ENCODE measurements at regions not wholly inside any gene's neighbourhood (a gene's known extent, or its start where the extent isn't known, plus 50 kb on each side); places are given as distances from the start of the nearest gene placed in this dataset.

DNA sequence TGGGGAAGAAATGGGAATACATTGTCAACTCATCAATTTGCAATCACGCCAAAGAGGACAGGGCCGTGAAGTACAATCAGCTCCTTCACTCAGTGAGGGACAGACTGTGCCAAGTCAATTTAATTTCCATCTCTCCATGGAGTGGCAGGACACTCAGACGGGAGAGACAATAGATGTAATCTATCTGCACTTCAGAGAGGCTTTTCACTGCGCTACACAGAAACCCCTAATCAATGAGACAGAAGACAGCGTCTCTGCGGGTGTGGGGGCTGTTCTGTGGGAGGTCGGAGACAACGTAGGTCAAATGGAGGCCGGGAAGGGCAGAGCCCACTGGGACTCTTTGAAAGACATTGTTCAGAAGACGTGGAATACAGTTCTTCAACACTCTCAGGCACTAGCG lies 541.0 kb upstream of the ADARB2 start:
- TF ChIP-seq, protein P1, sequence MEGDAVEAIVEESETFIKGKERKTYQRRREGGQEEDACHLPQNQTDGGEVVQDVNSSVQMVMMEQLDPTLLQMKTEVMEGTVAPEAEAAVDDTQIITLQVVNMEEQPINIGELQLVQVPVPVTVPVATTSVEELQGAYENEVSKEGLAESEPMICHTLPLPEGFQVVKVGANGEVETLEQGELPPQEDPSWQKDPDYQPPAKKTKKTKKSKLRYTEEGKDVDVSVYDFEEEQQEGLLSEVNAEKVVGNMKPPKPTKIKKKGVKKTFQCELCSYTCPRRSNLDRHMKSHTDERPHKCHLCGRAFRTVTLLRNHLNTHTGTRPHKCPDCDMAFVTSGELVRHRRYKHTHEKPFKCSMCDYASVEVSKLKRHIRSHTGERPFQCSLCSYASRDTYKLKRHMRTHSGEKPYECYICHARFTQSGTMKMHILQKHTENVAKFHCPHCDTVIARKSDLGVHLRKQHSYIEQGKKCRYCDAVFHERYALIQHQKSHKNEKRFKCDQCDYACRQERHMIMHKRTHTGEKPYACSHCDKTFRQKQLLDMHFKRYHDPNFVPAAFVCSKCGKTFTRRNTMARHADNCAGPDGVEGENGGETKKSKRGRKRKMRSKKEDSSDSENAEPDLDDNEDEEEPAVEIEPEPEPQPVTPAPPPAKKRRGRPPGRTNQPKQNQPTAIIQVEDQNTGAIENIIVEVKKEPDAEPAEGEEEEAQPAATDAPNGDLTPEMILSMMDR (IDR thresholded peaks at IDR 0.05) = no peak
- TF ChIP-seq POLR2A (IDR thresholded peaks at IDR 0.05) = no peak
